HepG2 (cell line): ENCODE measurements at regions not wholly inside any gene's neighbourhood (a gene's known extent, or its start where the extent isn't known, plus 50 kb on each side); places are given as distances from the start of the nearest gene placed in this dataset.

Experiments
- ATAC-seq: fragments of 200-7000 bp; cut with Tn5 transposase; 3 replicates; pipeline ENCODE4 v1.9.1; 2020; ENCODE audit warnings: mild to moderate bottlenecking, moderate library complexity
- BruUV-seq: library from RNA; stranded (reverse); fragments of 400-500 nt; replicated peaks from 2 replicates; lab custom pipeline; 2021; lab: Mats Ljungman, UMichigan
- CTCF ChIA-PET: fragments of 300-600 bp; formaldehyde crosslinking; extraction: SDS; loops from one replicate; lab custom pipeline; 2021; ENCODE audit warnings: low total read pairs, inconsistent platforms, low intra/inter-chr PET ratio; lab: Yijun Ruan, JAX
- POLR2A ChIA-PET: fragments of 350-600 bp; sonication (Branson Sonifier 250); formaldehyde crosslinking; loops from one replicate; lab custom pipeline; 2020; ENCODE audit warnings: antibody characterized with exemption, inconsistent platforms; lab: Yijun Ruan, JAX
- DNase-seq: peaks from one replicate; pipeline ENCODE4 v3.0.0-alpha.2; 2015; ENCODE audit warnings: low spot score
- FAIRE-seq: peaks from 3 replicates; lab custom pipeline; 2011; peaks lifted over from hg19 to GRCh38; lab: Jason Lieb, UNC
- H2AFZ ChIP-seq: one replicate; pipeline ENCODE4 v1.6.1; 2011; ENCODE audit warnings: low read length, inconsistent platforms
- H3K27ac ChIP-seq: fragments of 300-600 bp; 3 replicates; pipeline ENCODE4 v1.8.0; 2011; ENCODE audit warnings: mixed run types, mild to moderate bottlenecking, mixed read lengths, low read length, inconsistent platforms; ENCODE audit not compliant: insufficient read depth; ENCODE audit errors: extremely low read length
- H3K27me3 ChIP-seq, 2 experiments: fragments of 200-600 bp in 1 of 2; 2 replicates in 1 of 2; 3 replicates in 1 of 2; pipeline versions ENCODE4 v1.6.0 to v1.8.0; 2011; ENCODE audit warnings: low read length in 2 of 2, mild to moderate bottlenecking in 2 of 2, moderate library complexity in 2 of 2, inconsistent platforms in 1 of 2; ENCODE audit not compliant: insufficient read depth in 2 of 2, control insufficient read depth in 1 of 2
- H3K36me3 ChIP-seq, 2 experiments: fragments of 200-600 bp in 1 of 2; replicated peaks in 1 of 2; 2 replicates in 1 of 2; 3 replicates in 1 of 2; pipeline versions ENCODE4 v1.5.1 to v1.8.0; 2011; ENCODE audit warnings: low read length in 2 of 2, inconsistent platforms in 1 of 2; ENCODE audit not compliant: insufficient read depth in 2 of 2, control insufficient read depth in 1 of 2
- H3K4me1 ChIP-seq: 2 replicates; pipeline ENCODE4 v1.5.1; 2012; ENCODE audit warnings: low read length, inconsistent platforms; ENCODE audit not compliant: insufficient read depth
- H3K4me2 ChIP-seq: 2 replicates; pipeline ENCODE4 v1.6.0; 2011; ENCODE audit warnings: low read depth, low read length, inconsistent platforms
- H3K4me3 ChIP-seq, 3 experiments: fragments of 200-600 bp in 1 of 3; sonication (generic), shearing (Covaris generic) in 1 of 3; replicated peaks in 1 of 3; 2 replicates each; pipeline ENCODE4 v1.5.1; 2011 to 2016; ENCODE audit warnings: low read length in 3 of 3, inconsistent platforms in 2 of 3, low read depth in 2 of 3, mild to moderate bottlenecking in 2 of 3, control low read depth in 1 of 3, mixed read lengths in 1 of 3; ENCODE audit not compliant: insufficient read depth in 1 of 3
- H3K79me2 ChIP-seq: one replicate; pipeline ENCODE4 v1.6.1; 2011; ENCODE audit warnings: low read length, inconsistent platforms; ENCODE audit not compliant: insufficient read depth
- H3K9ac ChIP-seq: 2 replicates; pipeline ENCODE4 v1.6.0; 2011; ENCODE audit warnings: mild to moderate bottlenecking, low read depth, low read length, inconsistent platforms; ENCODE audit not compliant: insufficient read depth
- H3K9me3 ChIP-seq: 2 replicates; pipeline ENCODE4 v1.5.1; 2012; ENCODE audit warnings: mild to moderate bottlenecking, low read length
- H4K20me1 ChIP-seq: 2 replicates; pipeline ENCODE4 v1.6.0; 2011; ENCODE audit warnings: inconsistent platforms, mild to moderate bottlenecking, low read length, moderate library complexity; ENCODE audit not compliant: insufficient read depth
- ERF ChIP-seq: IDR thresholded peaks from 2 replicates; pipeline ENCODE4 v1.6.1; 2018; ENCODE audit warnings: missing biosample characterization, missing genetic modification reagents
- GTF3A ChIP-seq: sonication (generic); formaldehyde crosslinking; conservative IDR thresholded peaks from 2 replicates; pipeline ENCODE4 v1.4.0; 2020; ENCODE audit warnings: mild to moderate bottlenecking, missing genetic modification reagents
- MIER3 ChIP-seq: IDR thresholded peaks from 2 replicates; pipeline ENCODE4 v1.6.1; 2016; ENCODE audit warnings: missing compliant biosample characterization, borderline replicate concordance
- NFE2L1 ChIP-seq: sonication (generic); formaldehyde crosslinking; IDR thresholded peaks from 2 replicates; pipeline ENCODE4 v1.4.0; 2020; ENCODE audit warnings: missing genetic modification reagents, mild to moderate bottlenecking, borderline replicate concordance
- NR3C1 ChIP-seq: sonication (generic); formaldehyde crosslinking; IDR thresholded peaks from 2 replicates; pipeline ENCODE4 v1.4.0; 2020; ENCODE audit warnings: missing genetic modification reagents
- ONECUT2 ChIP-seq: sonication (generic); formaldehyde crosslinking; IDR thresholded peaks from 2 replicates; pipeline ENCODE4 v1.4.0; 2020; ENCODE audit warnings: missing genetic modification reagents
- PCBP2 ChIP-seq: fragments of 200-400 bp; formaldehyde crosslinking; optimal IDR thresholded peaks from 2 replicates; pipeline ENCODE3; 2018; ENCODE audit warnings: low read length, low read depth; ENCODE audit not compliant: poor library complexity, severe bottlenecking
- RARA ChIP-seq: IDR thresholded peaks from 2 replicates; pipeline ENCODE4 v1.6.1; 2016; ENCODE audit warnings: missing genetic modification reagents, missing compliant biosample characterization
- SMYD3 ChIP-seq: sonication (generic); formaldehyde crosslinking; IDR thresholded peaks from 2 replicates; pipeline ENCODE4 v1.8.1; 2023; ENCODE audit warnings: mild to moderate bottlenecking, missing genetic modification reagents
- SNAPC5 ChIP-seq: sonication (generic); formaldehyde crosslinking; IDR thresholded peaks from 2 replicates; pipeline ENCODE4 v1.8.1; 2023; ENCODE audit warnings: mild to moderate bottlenecking, missing genetic modification reagents, borderline replicate concordance
- SP4 ChIP-seq: sonication (generic); formaldehyde crosslinking; IDR thresholded peaks from 2 replicates; pipeline ENCODE4 v1.8.1; 2023; ENCODE audit warnings: mild to moderate bottlenecking, missing genetic modification reagents
- TEAD2 ChIP-seq: sonication (generic); formaldehyde crosslinking; IDR thresholded peaks from 2 replicates; pipeline ENCODE4 v1.9.0; 2021; ENCODE audit warnings: missing genetic modification reagents
- TGIF2 ChIP-seq: IDR thresholded peaks from 2 replicates; pipeline ENCODE4 v1.6.1; 2016; ENCODE audit warnings: control low read depth, missing compliant biosample characterization
- TRIM24 ChIP-seq: sonication (generic); formaldehyde crosslinking; IDR thresholded peaks from 2 replicates; pipeline ENCODE4 v1.8.0; 2022; ENCODE audit warnings: mild to moderate bottlenecking, missing genetic modification reagents
- ZNF180 ChIP-seq: sonication (generic); formaldehyde crosslinking; IDR thresholded peaks from 2 replicates; pipeline ENCODE4 v1.4.0; 2020; ENCODE audit warnings: low read depth, missing genetic modification reagents, borderline replicate concordance
- ZNF512 ChIP-seq: sonication (generic); formaldehyde crosslinking; IDR thresholded peaks from 2 replicates; pipeline ENCODE4 v1.4.0; 2020; ENCODE audit warnings: mild to moderate bottlenecking, missing genetic modification reagents
- ZSCAN31 ChIP-seq: sonication (generic); formaldehyde crosslinking; IDR thresholded peaks from 2 replicates; pipeline ENCODE4 v1.5.0; 2020; ENCODE audit warnings: low read depth, mild to moderate bottlenecking, missing genetic modification reagents
- whole genome bisulfite sequencing: methylation state at CpG from one replicate; pipeline ENCODE4 v1.1.6; 2017; ENCODE audit warnings: low lambda C conversion rate; 5-methylcytosine and 5-hydroxymethylcytosine counted together
- in situ Hi-C: cut with HindIII; loops from 2 replicates; pipeline ENCODE4 v1.10.0; 2017; ENCODE audit warnings: low pct_unique_long_range_greater_than_20kb; ENCODE audit not compliant: extremely low pct_ligation_motif_present
- intact Hi-C: fragments of 100-400 bp; cut with micrococcal nuclease; formaldehyde crosslinking; loops from one replicate; pipeline ENCODE4 v1.10.0; 2022; ENCODE audit not compliant: unreplicated experiment

GRCh38 chr11:64475145-64475544 lies 80.6 kb upstream of the SLC22A11 start:
- Histone ChIP-seq H2AFZ (no peak overlapping the region), H3K27ac (no peak overlapping the region), H3K27me3 (peaks cover 8 to 49% of the 10 kb centered on the region in 2 experiments; a peak in 4 of 5 replicates), H3K4me3 (no peak overlapping the region), H3K9ac (no peak overlapping the region), H3K9me3 (no peaks in the 10 kb centered on the region), H3K79me2 (no peaks in the 10 kb centered on the region), H4K20me1 (no peaks in the 10 kb centered on the region), H3K4me2 (no peak overlapping the region), H3K4me1 (no peaks in the 10 kb centered on the region), H3K36me3 (no peaks in the 10 kb centered on the region)
- ChIA-PET CTCF (no interaction called here), POLR2A (no interaction called here)
- in situ Hi-C loops = no loop called here
- FAIRE-seq (no peak), DNase-seq (no peak), ATAC-seq (no peak)
- no TSS peak for BruUV-seq
- 55% methylated on average over 11 of the region's 11 CpGs for WGBS
- intact Hi-C loops = no loop called here
- TF ChIP-seq RARA (CRISPR knock-in tag) = no peak
- TF ChIP-seq GTF3A (CRISPR knock-in tag) = no peak
- no peak for TF ChIP-seq MIER3 (CRISPR knock-in tag)
- TF ChIP-seq ZNF180 (CRISPR knock-in tag) = no peak
- TF ChIP-seq TRIM24 (CRISPR knock-in tag) = no peak
- TF ChIP-seq ONECUT2 = no peak
- no peak for TF ChIP-seq ERF (CRISPR knock-in tag)
- TF ChIP-seq ZNF512 = no peak
- no peak for TF ChIP-seq ZSCAN31 (CRISPR knock-in tag)
- TF ChIP-seq TGIF2 = no peak
- TF ChIP-seq NFE2L1 (CRISPR knock-in tag) = no peak
- TF ChIP-seq PCBP2 = no peak
- no peak for TF ChIP-seq TEAD2 (CRISPR knock-in tag)
- no peak for TF ChIP-seq NR3C1
- TF ChIP-seq SNAPC5 (CRISPR knock-in tag) = no peak
- TF ChIP-seq SMYD3 (CRISPR knock-in tag) = no peak
- TF ChIP-seq SP4 (CRISPR knock-in tag) = no peak
